ENCODE measurements at regions not wholly inside any gene's neighbourhood (a gene's known extent, or its start where the extent isn't known, plus 50 kb on each side); places are given as distances from the start of the nearest gene placed in this dataset.

DNA sequence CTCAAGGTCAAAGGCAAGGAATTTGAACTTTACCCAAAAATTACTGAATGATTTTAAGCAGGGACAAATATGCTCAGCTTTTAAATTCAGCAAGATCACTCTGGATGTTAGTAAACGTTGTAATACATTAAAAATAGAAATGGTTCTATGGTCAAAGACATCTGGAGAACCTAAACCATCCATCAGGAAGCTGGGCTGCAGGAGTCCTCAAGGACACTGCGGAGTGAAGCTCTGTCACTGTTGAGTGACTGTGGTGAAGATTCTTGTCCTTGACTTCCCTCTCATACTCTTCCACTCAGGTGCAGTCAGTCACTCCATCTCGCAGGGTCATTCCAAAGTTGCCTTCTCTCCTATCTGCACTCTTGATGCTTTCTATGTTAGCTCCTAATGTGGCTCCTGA is 450.7 kb downstream of the FOXO1 start:
- Mint-ChIP-seq H3K4me3 (no peak overlapping the region), H3K27ac (no peak overlapping the region), H3K36me3 (ENCODE audit: low read depth) (no peaks in the 10 kb centered on the region), H3K9me3 (peaks cover 13% of the 10 kb centered on the region; the same call in 1 of the 2 replicates), H3K27me3 (ENCODE audit: insufficient read depth) (no peaks in the 10 kb centered on the region; the same call in none of the 2 replicates), H3K4me1 (ENCODE audit: low read depth) (no peaks in the 10 kb centered on the region)
- no peak for DNase-seq
- TF ChIP-seq, protein P1, sequence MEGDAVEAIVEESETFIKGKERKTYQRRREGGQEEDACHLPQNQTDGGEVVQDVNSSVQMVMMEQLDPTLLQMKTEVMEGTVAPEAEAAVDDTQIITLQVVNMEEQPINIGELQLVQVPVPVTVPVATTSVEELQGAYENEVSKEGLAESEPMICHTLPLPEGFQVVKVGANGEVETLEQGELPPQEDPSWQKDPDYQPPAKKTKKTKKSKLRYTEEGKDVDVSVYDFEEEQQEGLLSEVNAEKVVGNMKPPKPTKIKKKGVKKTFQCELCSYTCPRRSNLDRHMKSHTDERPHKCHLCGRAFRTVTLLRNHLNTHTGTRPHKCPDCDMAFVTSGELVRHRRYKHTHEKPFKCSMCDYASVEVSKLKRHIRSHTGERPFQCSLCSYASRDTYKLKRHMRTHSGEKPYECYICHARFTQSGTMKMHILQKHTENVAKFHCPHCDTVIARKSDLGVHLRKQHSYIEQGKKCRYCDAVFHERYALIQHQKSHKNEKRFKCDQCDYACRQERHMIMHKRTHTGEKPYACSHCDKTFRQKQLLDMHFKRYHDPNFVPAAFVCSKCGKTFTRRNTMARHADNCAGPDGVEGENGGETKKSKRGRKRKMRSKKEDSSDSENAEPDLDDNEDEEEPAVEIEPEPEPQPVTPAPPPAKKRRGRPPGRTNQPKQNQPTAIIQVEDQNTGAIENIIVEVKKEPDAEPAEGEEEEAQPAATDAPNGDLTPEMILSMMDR (IDR thresholded peaks at IDR 0.05), result no peak

DNA sequence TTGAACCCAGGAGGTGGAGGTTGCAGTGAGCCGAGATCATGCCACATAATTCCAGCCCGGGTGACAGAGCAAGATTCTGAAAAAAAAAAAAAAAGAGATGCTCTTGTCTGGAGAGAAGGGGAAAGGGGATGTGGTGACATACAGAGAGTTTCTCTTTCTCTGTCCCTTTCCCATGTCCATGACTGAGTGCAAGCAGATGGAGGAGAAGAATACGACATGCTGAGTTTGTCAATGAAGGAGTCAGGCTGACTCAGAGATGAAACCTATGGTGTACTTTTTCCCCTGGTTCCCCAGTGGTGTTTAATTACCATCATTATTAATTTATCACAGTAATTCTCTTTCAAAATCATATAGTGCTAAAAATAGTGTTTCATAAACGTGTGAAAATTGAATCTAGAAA is 448.8 kb downstream of the FOXO1 start:
- H3K36me3 Mint-ChIP-seq (ENCODE audit: low read depth), result no peaks in the 10 kb centered on the region
- TF ChIP-seq, protein P1 (IDR thresholded peaks at IDR 0.05), result no peak
- no peak overlapping the region for H3K27ac Mint-ChIP-seq
- no peaks in the 10 kb centered on the region; the same call in 1 of the 2 replicates for H3K27me3 Mint-ChIP-seq (ENCODE audit: insufficient read depth)
- no peak for DNase-seq
- H3K9me3 Mint-ChIP-seq, result peaks cover 13% of the 10 kb centered on the region; the same call in 1 of the 2 replicates
- peaks cover 4% of the 10 kb centered on the region; the same call in 1 of the 2 replicates for H3K4me1 Mint-ChIP-seq (ENCODE audit: low read depth)
- H3K4me3 Mint-ChIP-seq, result no peak overlapping the region

DNA sequence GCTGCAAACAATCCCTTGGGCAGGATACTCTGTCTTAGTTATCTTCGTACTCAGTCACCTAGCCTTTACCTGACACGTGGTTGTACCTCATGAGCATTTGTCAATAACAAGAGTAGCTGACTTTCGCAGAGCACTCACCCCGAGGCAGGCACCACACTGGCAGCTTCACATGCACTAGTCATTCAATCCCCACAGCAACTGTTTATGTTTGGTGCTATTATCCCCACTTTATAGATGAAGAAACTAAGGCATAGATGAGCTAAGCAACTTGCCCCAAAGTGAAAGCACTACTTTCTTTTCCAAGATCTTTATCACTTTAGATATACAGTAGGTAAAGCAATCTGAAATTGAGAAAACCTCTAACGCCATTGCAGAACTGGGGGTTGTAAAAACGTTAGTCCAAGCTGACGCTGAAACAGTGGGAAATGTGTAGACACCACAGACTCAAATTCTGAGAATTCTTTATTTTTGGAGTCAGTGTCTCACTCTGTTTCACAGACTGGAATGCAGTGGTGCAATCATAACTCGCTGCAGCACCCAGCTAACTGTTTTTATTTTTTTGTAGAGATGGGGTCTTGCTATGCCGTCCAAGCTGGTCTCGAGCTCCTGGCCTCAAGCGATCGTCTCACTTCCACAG is 446.0 kb downstream of the FOXO1 start:
- H3K4me1 Mint-ChIP-seq (ENCODE audit: low read depth), result peaks cover 4% of the 10 kb centered on the region; the same call in 1 of the 2 replicates
- H3K27ac Mint-ChIP-seq, result no peak overlapping the region
- H3K9me3 Mint-ChIP-seq, result peaks cover 13% of the 10 kb centered on the region; the same call in 1 of the 2 replicates
- no peak for DNase-seq
- H3K4me3 Mint-ChIP-seq, result no peak overlapping the region
- TF ChIP-seq, protein P1 (IDR thresholded peaks at IDR 0.05), result no peak
- H3K27me3 Mint-ChIP-seq (ENCODE audit: insufficient read depth), result no peaks in the 10 kb centered on the region; the same call in 1 of the 2 replicates
- no peaks in the 10 kb centered on the region for H3K36me3 Mint-ChIP-seq (ENCODE audit: low read depth)

DNA sequence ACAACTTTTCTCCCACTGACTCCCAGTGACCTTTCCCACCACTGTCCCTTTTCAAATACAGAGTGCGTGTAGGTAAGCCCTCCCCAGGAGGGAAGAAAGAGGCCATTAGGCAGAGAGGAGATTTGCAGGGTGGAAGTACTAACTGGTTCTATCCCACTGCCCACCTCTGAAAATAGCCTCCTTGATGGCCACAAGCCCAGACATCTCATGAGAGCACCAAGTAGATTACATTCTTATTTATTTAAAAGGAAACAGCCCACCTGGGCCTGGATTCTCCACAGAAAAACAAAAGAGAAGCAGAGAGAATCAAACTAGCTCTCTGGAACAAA is 445.3 kb downstream of the FOXO1 start:
- Mint-ChIP-seq H3K9me3 (peaks cover 13% of the 10 kb centered on the region; the same call in 1 of the 2 replicates), H3K27ac (no peak overlapping the region)

DNA sequence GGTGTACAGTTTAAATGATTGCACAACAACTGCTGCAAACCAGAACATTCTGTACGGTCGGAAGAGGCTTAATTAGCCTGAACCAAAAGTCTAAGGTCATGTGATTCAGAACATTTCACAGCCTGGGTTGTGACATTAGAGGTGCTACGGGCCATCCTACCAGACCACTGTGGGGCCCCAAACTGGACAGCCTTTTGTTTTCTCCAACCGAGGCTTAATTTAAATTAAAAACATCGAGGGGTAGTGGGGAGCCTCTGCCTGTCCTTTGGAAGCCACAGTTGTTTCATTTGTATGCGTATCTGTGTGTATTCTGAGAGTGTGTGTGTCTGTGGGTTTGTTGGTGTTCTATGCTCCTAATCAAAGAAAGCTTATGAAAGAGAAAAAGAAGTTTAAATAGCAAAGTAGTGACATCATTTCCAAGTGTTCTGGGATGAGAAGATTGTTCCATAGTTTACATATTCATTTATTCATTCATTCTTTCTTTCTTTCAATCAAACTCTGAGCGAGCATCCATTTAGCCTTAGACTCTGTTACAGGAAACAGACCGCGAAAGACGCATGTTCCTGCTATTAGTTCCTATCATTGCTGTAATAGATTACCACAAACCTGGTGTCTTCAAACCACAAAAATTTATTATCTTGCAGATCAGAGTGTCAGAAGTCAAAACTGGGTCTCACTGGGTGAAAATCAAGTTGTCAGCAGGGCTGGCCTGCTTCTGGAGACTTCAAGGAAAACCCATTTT is 444.8 kb downstream of the FOXO1 start:
- Mint-ChIP-seq H3K27ac (no peak overlapping the region), H3K4me3 (no peak overlapping the region)

More for the DNA sequence above, 445.3 kb downstream of the FOXO1 start:
- Mint-ChIP-seq H3K27me3 (ENCODE audit: insufficient read depth) (no peaks in the 10 kb centered on the region; the same call in 1 of the 2 replicates), H3K4me3 (no peak overlapping the region), H3K36me3 (ENCODE audit: low read depth) (no peaks in the 10 kb centered on the region), H3K4me1 (ENCODE audit: low read depth) (peaks cover 4% of the 10 kb centered on the region; the same call in 1 of the 2 replicates)
- TF ChIP-seq, protein P1 (IDR thresholded peaks at IDR 0.05), result no peak
- no peak for DNase-seq

More for the DNA sequence above, 444.8 kb downstream of the FOXO1 start:
- TF ChIP-seq, protein P1 (IDR thresholded peaks at IDR 0.05), result no peak
- Mint-ChIP-seq H3K4me1 (ENCODE audit: low read depth) (peaks cover 4% of the 10 kb centered on the region; the same call in 1 of the 2 replicates), H3K9me3 (peaks cover 12% of the 10 kb centered on the region; the same call in 1 of the 2 replicates), H3K36me3 (ENCODE audit: low read depth) (no peaks in the 10 kb centered on the region), H3K27me3 (ENCODE audit: insufficient read depth) (no peaks in the 10 kb centered on the region; the same call in 1 of the 2 replicates)
- DNase-seq, result peak; percentile 24

Data from HFFc6 (cell line).